Natural killer cell (primary cell): ENCODE measurements at regions not wholly inside any gene's neighbourhood (a gene's known extent, or its start where the extent isn't known, plus 50 kb on each side); places are given as distances from the start of the nearest gene placed in this dataset.
"Not testable (repeated sequence)": the region's sequence is repeated elsewhere in the genome, so short reads cannot be mapped to it uniquely, and the experiment has no call there.

Experiments used
- ATAC-seq, 3 donors: fragments of 150-1000 bp in 2 of 3; fragments of 200-7000 bp in 1 of 3; cut with Tn5 transposase; 1 replicate in 1 of 3; 2 replicates in 2 of 3; pipeline ENCODE4 v1.10.0; 2021; ENCODE audit warnings: mild to moderate bottlenecking in 2 of 3, moderate library complexity in 2 of 3
- DNase-seq, 2 donors: peaks; one replicate each; pipeline versions ENCODE4 v3.0.0 to v3.0.0-alpha.2; 2013 to 2021; ENCODE audit warnings: mixed read lengths in 1 of 2
- H3K27ac ChIP-seq: one replicate; pipeline ENCODE4 v1.5.1; 2013; ENCODE audit warnings: mild to moderate bottlenecking, low read length
- H3K27me3 ChIP-seq: one replicate; pipeline ENCODE4 v1.6.1; 2013; ENCODE audit warnings: low read length; ENCODE audit not compliant: control insufficient read depth, insufficient read depth
- H3K36me3 ChIP-seq: one replicate; pipeline ENCODE4 v1.6.1; 2013; ENCODE audit warnings: low read length; ENCODE audit not compliant: control insufficient read depth, insufficient read depth
- H3K4me1 ChIP-seq: one replicate; pipeline ENCODE4 v1.6.1; 2013; ENCODE audit warnings: low read length; ENCODE audit not compliant: control insufficient read depth, insufficient read depth
- H3K4me3 ChIP-seq: one replicate; pipeline ENCODE4 v1.5.1; 2013; ENCODE audit warnings: low read length
- H3K9me3 ChIP-seq: one replicate; pipeline ENCODE4 v1.6.1; 2013; ENCODE audit warnings: low read length; ENCODE audit not compliant: control insufficient read depth, insufficient read depth
- H3K27ac Mint-ChIP-seq, 2 donors: one replicate each; pipeline ENCODE4 v1.8.0; 2022; ENCODE audit warnings: mild to moderate bottlenecking in 2 of 2, mixed read lengths in 2 of 2, moderate library complexity in 1 of 2
- H3K27me3 Mint-ChIP-seq, 2 donors: one replicate each; pipeline ENCODE4 v1.8.0; 2022; ENCODE audit warnings: low read depth in 2 of 2, mixed read lengths in 2 of 2
- H3K36me3 Mint-ChIP-seq: one replicate; pipeline ENCODE4 v1.8.0; 2022; ENCODE audit warnings: mixed read lengths
- H3K4me1 Mint-ChIP-seq, 2 donors: one replicate each; pipeline ENCODE4 v1.8.0; 2022; ENCODE audit warnings: mixed read lengths in 2 of 2
- H3K4me3 Mint-ChIP-seq: one replicate; pipeline ENCODE4 v1.8.0; 2022; ENCODE audit warnings: mild to moderate bottlenecking, moderate library complexity, mixed read lengths
- H3K9me3 Mint-ChIP-seq, 2 donors: one replicate each; pipeline ENCODE4 v1.8.0; 2022; ENCODE audit warnings: mixed read lengths in 2 of 2
- WGBS: methylation state at CpG from one replicate; pipeline ENCODE4 v1.1.7; 2013; ENCODE audit warnings: missing lambda C conversion rate; ENCODE audit not compliant: insufficient coverage; 5-methylcytosine and 5-hydroxymethylcytosine counted together
- intact Hi-C: fragments of 100-400 bp; cut with micrococcal nuclease; formaldehyde crosslinking; loops from one replicate; pipeline ENCODE4 v1.14.2; 2022
- TF ChIP-seq, protein P1 (sequence below): fragments of 200-600 bp; IDR thresholded peaks from one replicate; pipeline ENCODE4 v1.8.0; 2022; ENCODE audit warnings: antibody characterized with exemption

DNA sequence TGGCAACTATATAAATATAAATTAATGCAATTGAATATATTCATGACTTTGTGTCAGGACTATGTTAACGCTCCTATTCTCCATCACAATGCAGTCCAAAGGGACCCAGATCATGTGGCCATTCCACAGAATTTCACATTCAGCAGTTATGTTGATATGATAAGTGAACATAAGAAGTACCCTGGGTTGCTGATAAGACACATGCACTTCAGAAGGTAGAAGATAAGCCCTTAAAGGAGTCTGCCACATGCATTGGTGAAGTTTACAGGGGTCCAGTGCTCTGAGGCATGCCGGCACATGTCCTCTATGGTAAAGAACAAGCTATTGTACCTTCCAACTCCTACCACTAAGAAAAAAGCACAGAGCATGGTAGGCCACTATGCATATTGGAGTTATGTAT lies 76.4 kb downstream of the PHAX start:
- Histone ChIP-seq H3K9me3 (no peaks in the 10 kb centered on the region), H3K27ac (no peak overlapping the region), H3K27me3 (no peaks in the 10 kb centered on the region), H3K4me1 (peaks cover 2% of the 10 kb centered on the region), H3K36me3 (no peaks in the 10 kb centered on the region), H3K4me3 (no peak overlapping the region)
- H3K4me3 Mint-ChIP-seq, result no peak overlapping the region
- ATAC-seq, result no peak
- TF ChIP-seq, protein P1, sequence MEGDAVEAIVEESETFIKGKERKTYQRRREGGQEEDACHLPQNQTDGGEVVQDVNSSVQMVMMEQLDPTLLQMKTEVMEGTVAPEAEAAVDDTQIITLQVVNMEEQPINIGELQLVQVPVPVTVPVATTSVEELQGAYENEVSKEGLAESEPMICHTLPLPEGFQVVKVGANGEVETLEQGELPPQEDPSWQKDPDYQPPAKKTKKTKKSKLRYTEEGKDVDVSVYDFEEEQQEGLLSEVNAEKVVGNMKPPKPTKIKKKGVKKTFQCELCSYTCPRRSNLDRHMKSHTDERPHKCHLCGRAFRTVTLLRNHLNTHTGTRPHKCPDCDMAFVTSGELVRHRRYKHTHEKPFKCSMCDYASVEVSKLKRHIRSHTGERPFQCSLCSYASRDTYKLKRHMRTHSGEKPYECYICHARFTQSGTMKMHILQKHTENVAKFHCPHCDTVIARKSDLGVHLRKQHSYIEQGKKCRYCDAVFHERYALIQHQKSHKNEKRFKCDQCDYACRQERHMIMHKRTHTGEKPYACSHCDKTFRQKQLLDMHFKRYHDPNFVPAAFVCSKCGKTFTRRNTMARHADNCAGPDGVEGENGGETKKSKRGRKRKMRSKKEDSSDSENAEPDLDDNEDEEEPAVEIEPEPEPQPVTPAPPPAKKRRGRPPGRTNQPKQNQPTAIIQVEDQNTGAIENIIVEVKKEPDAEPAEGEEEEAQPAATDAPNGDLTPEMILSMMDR, result no peak
- intact Hi-C loops, result loop anchor here (2.0 kb wide), 1 partner anchor 132 kb away; no protein-coding TSS in a partner anchor
- no peaks in the 10 kb centered on the region for H3K36me3 Mint-ChIP-seq
- no CpG with 5 or more reads among the region's 2 CpGs for WGBS
- H3K27ac Mint-ChIP-seq, result no peak overlapping the region
- no peak for DNase-seq
- H3K4me1 Mint-ChIP-seq, result peaks cover 5 to 6% of the 10 kb centered on the region in 2 donors
- no peaks in the 10 kb centered on the region for H3K9me3 Mint-ChIP-seq
- no peaks in the 10 kb centered on the region for H3K27me3 Mint-ChIP-seq

- DNase-seq, result no peak
- H3K36me3 Mint-ChIP-seq, result no peaks in the 10 kb centered on the region
- peaks cover 5 to 6% of the 10 kb centered on the region in 2 donors for H3K4me1 Mint-ChIP-seq
- Histone ChIP-seq H3K36me3 (no peaks in the 10 kb centered on the region), H3K27me3 (no peaks in the 10 kb centered on the region), H3K27ac (no peak overlapping the region), H3K9me3 (no peaks in the 10 kb centered on the region), H3K4me3 (no peak overlapping the region), H3K4me1 (peaks cover 2% of the 10 kb centered on the region)
- peak in 1 of 3 donors; percentile 73 for ATAC-seq
- TF ChIP-seq, protein P1, result no peak
- no peaks in the 10 kb centered on the region for H3K9me3 Mint-ChIP-seq
- peaks cover 4 to 7% of the 10 kb centered on the region in 2 donors for H3K27me3 Mint-ChIP-seq
- 63% methylated on average over 2 of the region's 4 CpGs for WGBS
- intact Hi-C loops, result no loop called here
- H3K4me3 Mint-ChIP-seq, result no peak overlapping the region
- no peak overlapping the region for H3K27ac Mint-ChIP-seq
Measured at GRCh38 chr5:126680191-126680817, 79.6 kb downstream of the PHAX start.

DNA sequence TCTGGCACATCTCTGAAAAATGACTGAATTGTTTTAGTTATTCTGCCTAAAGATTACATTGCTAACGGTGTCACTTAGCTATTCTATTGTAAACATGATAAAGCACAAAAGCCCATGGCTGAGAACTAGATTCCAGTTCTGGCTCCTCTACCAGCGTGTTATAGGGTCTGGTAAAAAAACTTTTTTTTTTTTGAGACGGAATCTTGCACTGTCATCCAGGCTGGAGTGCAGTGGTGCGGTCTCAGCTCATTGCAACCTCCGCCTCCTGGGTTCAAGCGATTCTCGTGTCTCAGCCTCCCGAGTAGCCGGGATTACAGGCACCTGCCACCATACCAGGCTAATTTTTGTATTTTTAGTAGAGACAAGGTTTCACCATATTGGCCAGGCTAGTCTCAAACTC lies 80.6 kb downstream of the PHAX start:
- H3K27ac ChIP-seq, H3K4me3 Mint-ChIP-seq, H3K36me3 ChIP-seq, H3K4me1 ChIP-seq, H3K27me3 ChIP-seq, ATAC-seq, H3K9me3 ChIP-seq, H3K4me3 ChIP-seq, H3K4me1 Mint-ChIP-seq, H3K36me3 Mint-ChIP-seq, intact Hi-C loops, H3K27ac Mint-ChIP-seq, H3K9me3 Mint-ChIP-seq, DNase-seq, H3K27me3 Mint-ChIP-seq: not testable (repeated sequence)
- WGBS, result 93% methylated on average over 9 of the region's 9 CpGs

DNA sequence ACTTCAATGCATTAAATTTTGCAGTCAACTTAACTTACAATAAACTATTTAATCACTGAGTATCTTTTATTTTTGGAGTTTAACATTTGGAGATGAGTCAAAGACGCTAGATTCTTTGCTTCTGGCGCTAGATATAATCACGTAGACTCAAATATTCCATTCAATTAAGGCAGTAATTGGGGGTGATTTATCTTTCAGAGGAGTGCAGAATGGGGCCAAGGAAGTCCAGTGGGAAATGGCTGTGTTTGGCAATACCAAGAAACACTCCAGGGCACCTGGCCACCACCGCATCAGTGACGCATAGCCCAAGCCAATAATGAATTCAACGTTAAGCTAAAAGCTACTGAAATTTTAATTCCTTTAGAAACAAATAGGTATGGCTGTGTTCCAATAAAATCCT lies 81.2 kb downstream of the PHAX start:
- Mint-ChIP-seq H3K36me3 (no peaks in the 10 kb centered on the region), H3K4me3 (no peak overlapping the region), H3K27ac (no peak overlapping the region), H3K9me3 (no peaks in the 10 kb centered on the region), H3K4me1 (no peaks in the 10 kb centered on the region), H3K27me3 (peaks cover 5 to 7% of the 10 kb centered on the region in 2 donors)
- Histone ChIP-seq H3K36me3 (no peaks in the 10 kb centered on the region), H3K4me3 (no peak overlapping the region), H3K27me3 (no peaks in the 10 kb centered on the region), H3K4me1 (no peaks in the 10 kb centered on the region), H3K27ac (no peak overlapping the region), H3K9me3 (no peaks in the 10 kb centered on the region)
- no peak for DNase-seq
- intact Hi-C loops, result no loop called here
- no peak for ATAC-seq
- 97% methylated on average over 6 of the region's 6 CpGs for WGBS
- TF ChIP-seq, protein P1, result no peak
